Astrocyte (in vitro differentiated cells and primary cell): ENCODE measurements at regions not wholly inside any gene's neighbourhood (a gene's known extent, or its start where the extent isn't known, plus 50 kb on each side); places are given as distances from the start of the nearest gene placed in this dataset.
A peak's percentile ranks its signal among the peaks of the same experiment; 100 is the strongest.

ENCODE experiments used
- DNase-seq: peaks from one replicate; pipeline ENCODE4 v3.0.0-alpha.2; 2010; ENCODE audit warnings: low read depth
- FAIRE-seq: peaks from 2 replicates; lab custom pipeline; 2011; peaks lifted over from hg19 to GRCh38; lab: Jason Lieb, UNC
- H2AFZ ChIP-seq: 2 replicates; pipeline ENCODE4 v1.6.0; 2012; ENCODE audit warnings: low read depth, low read length, inconsistent platforms
- H3K27ac ChIP-seq: 2 replicates; pipeline ENCODE4 v1.5.1; 2011; ENCODE audit warnings: low read depth, low read length, inconsistent platforms
- H3K27me3 ChIP-seq: 2 replicates; pipeline ENCODE4 v1.6.0; 2011; ENCODE audit warnings: low read length, inconsistent platforms; ENCODE audit not compliant: insufficient read depth
- H3K36me3 ChIP-seq: 2 replicates; pipeline ENCODE4 v1.5.1; 2011; ENCODE audit warnings: low read length, inconsistent platforms; ENCODE audit not compliant: insufficient read depth
- H3K4me1 ChIP-seq: 2 replicates; pipeline ENCODE4 v1.5.1; 2011; ENCODE audit warnings: low read length, inconsistent platforms; ENCODE audit not compliant: insufficient read depth
- H3K4me2 ChIP-seq: 2 replicates; pipeline ENCODE4 v1.6.0; 2012; ENCODE audit warnings: low read length, inconsistent platforms
- H3K4me3 ChIP-seq: 2 replicates; pipeline ENCODE4 v1.5.1; 2011; ENCODE audit warnings: low read depth, mild to moderate bottlenecking, low read length, inconsistent platforms; ENCODE audit not compliant: insufficient read depth
- H3K79me2 ChIP-seq: 2 replicates; pipeline ENCODE4 v1.6.0; 2012; ENCODE audit warnings: mild to moderate bottlenecking, low read length, inconsistent platforms; ENCODE audit not compliant: insufficient read depth
- H3K9ac ChIP-seq: 2 replicates; pipeline ENCODE4 v1.6.0; 2012; ENCODE audit warnings: mild to moderate bottlenecking, low read length, inconsistent platforms
- H3K9me3 ChIP-seq: 2 replicates; pipeline ENCODE4 v1.5.1; 2012; ENCODE audit warnings: low read depth, mild to moderate bottlenecking, low read length, inconsistent platforms; ENCODE audit not compliant: insufficient read depth
- H4K20me1 ChIP-seq: 2 replicates; pipeline ENCODE4 v1.6.0; 2012; ENCODE audit warnings: low read length, inconsistent platforms; ENCODE audit not compliant: insufficient read depth
- H3K27ac Mint-ChIP-seq: one replicate; pipeline ENCODE4 v1.8.0; 2021; ENCODE audit warnings: mild to moderate bottlenecking, mixed read lengths; ENCODE audit not compliant: unreplicated experiment
- H3K27me3 Mint-ChIP-seq: one replicate; pipeline ENCODE4 v1.8.0; 2021; ENCODE audit warnings: low read depth, mixed read lengths; ENCODE audit not compliant: unreplicated experiment
- H3K36me3 Mint-ChIP-seq: one replicate; pipeline ENCODE4 v1.8.0; 2021; ENCODE audit warnings: low read depth, mixed read lengths; ENCODE audit not compliant: unreplicated experiment
- H3K4me1 Mint-ChIP-seq: one replicate; pipeline ENCODE4 v1.8.0; 2021; ENCODE audit warnings: low read depth, mixed read lengths; ENCODE audit not compliant: unreplicated experiment
- H3K4me3 Mint-ChIP-seq: one replicate; pipeline ENCODE4 v1.8.0; 2021; ENCODE audit warnings: mild to moderate bottlenecking, moderate library complexity, mixed read lengths; ENCODE audit not compliant: unreplicated experiment
- H3K9me3 Mint-ChIP-seq: one replicate; pipeline ENCODE4 v1.8.0; 2021; ENCODE audit warnings: mild to moderate bottlenecking, mixed read lengths; ENCODE audit not compliant: unreplicated experiment
- CTCF ChIP-seq: IDR thresholded peaks from 2 replicates; pipeline ENCODE4 v1.5.1; 2011; ENCODE audit warnings: low read depth, mild to moderate bottlenecking, inconsistent platforms, low read length, moderate library complexity; ENCODE audit not compliant: insufficient read depth
- EZH2 ChIP-seq: IDR thresholded peaks from 2 replicates; pipeline ENCODE4 v1.6.1; 2012; ENCODE audit warnings: mild to moderate bottlenecking, low read length, inconsistent platforms; ENCODE audit not compliant: insufficient read depth

- no peak overlapping the region for H3K4me3 Mint-ChIP-seq
- H3K36me3 ChIP-seq, result no peaks in the 10 kb centered on the region
- H3K4me3 ChIP-seq, result no peak overlapping the region
- no peaks in the 10 kb centered on the region for H3K9me3 Mint-ChIP-seq
- no peaks in the 10 kb centered on the region for H3K79me2 ChIP-seq
- no peaks in the 10 kb centered on the region for H3K27me3 ChIP-seq
- no peak overlapping the region for H3K9ac ChIP-seq
- no peak overlapping the region for H2AFZ ChIP-seq
- H3K4me2 ChIP-seq, result no peak overlapping the region
- H3K4me1 Mint-ChIP-seq, result no peaks in the 10 kb centered on the region
- FAIRE-seq (peak; percentile 23), DNase-seq (peak; percentile 16)
- no peaks in the 10 kb centered on the region for H3K4me1 ChIP-seq
- H3K36me3 Mint-ChIP-seq, result no peaks in the 10 kb centered on the region
- TF ChIP-seq CTCF (no peak), EZH2 (no peak)
- H3K9me3 ChIP-seq, result no peaks in the 10 kb centered on the region
- peaks cover 3% of the 10 kb centered on the region for H3K27me3 Mint-ChIP-seq
- H3K27ac Mint-ChIP-seq, result peak overlapping the region; percentile 50
- no peak overlapping the region for H3K27ac ChIP-seq
- H4K20me1 ChIP-seq, result no peaks in the 10 kb centered on the region
These were observed 234.1 kb upstream of the ID2 start for GRCh38 chr2:8447610-8448221.

DNA sequence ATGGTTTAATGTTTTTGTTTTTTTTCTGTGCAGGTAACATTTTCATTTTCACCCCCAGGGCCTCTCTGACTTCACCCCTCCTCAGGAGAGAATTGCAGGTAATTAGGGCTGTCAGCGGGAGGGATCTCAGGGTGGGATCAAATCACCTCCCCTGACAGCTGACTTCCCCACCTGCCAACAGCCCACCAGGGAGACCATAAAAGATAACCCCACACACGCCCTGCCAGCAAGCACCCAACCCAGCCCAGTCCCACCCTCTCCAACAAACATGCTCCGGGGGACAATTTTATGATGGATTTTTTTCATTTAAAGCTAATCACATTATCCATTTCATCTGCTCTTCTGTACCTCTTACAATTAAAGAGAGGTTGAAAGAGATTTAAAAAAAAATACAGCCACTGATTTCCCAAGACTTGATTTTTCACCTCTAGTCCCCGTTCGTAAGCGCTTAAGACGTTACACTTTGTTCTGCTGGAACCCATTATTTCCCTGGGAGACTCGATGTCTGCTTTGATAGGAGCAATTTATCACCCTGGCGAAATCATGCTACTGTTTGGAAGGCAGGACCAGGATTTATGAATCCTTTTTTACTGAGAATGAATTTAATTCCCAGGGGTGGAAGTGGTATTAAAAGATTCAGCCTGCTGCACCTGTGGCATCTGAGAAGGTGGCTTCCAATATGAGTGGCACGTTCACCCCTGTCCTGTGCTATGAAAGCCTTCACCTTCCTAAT is 232.9 kb upstream of the ID2 start:
- H3K4me1 Mint-ChIP-seq, result no peaks in the 10 kb centered on the region
- no peaks in the 10 kb centered on the region for H3K36me3 Mint-ChIP-seq
- Histone ChIP-seq H4K20me1 (no peaks in the 10 kb centered on the region), H3K4me3 (no peak overlapping the region), H3K27me3 (no peaks in the 10 kb centered on the region), H3K9ac (no peak overlapping the region), H3K4me1 (peaks cover 4% of the 10 kb centered on the region), H3K27ac (no peak overlapping the region), H3K4me2 (no peak overlapping the region), H3K79me2 (no peaks in the 10 kb centered on the region), H3K36me3 (no peaks in the 10 kb centered on the region), H2AFZ (no peak overlapping the region), H3K9me3 (no peaks in the 10 kb centered on the region)
- no peak for TF ChIP-seq EZH2
- TF ChIP-seq CTCF, result no peak
- no peak overlapping the region for H3K27ac Mint-ChIP-seq
- no peaks in the 10 kb centered on the region for H3K9me3 Mint-ChIP-seq
- DNase-seq (no peak), FAIRE-seq (no peak)
- peaks cover 7% of the 10 kb centered on the region for H3K27me3 Mint-ChIP-seq
- no peak overlapping the region for H3K4me3 Mint-ChIP-seq

DNA sequence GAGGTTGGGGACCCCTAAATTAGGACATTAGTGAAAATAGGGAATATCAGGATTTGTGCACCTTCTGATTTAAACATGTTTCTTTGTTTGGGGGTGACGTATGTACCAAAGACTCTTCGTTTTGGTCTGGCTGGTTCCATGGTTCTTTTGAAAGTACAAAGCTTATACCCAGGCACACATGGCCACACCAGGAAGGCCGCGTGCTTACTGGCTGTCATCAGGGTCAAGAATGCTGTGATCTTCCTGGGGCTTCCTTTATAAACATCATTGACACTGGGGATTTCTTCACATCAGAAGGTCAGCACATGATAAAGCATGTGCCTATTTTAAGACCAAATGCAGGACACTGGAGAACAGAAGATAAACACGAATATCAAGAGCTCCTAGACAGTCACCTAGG is 230.6 kb upstream of the ID2 start:
- Histone ChIP-seq H3K9me3 (no peaks in the 10 kb centered on the region), H3K9ac (no peak overlapping the region), H4K20me1 (no peaks in the 10 kb centered on the region), H3K4me1 (peaks cover 4% of the 10 kb centered on the region), H3K27ac (no peak overlapping the region), H3K79me2 (no peaks in the 10 kb centered on the region), H3K4me2 (no peak overlapping the region), H3K4me3 (no peak overlapping the region), H3K36me3 (no peaks in the 10 kb centered on the region), H2AFZ (no peak overlapping the region), H3K27me3 (no peaks in the 10 kb centered on the region)
- H3K27ac Mint-ChIP-seq, result no peak overlapping the region
- peaks cover 2% of the 10 kb centered on the region for H3K36me3 Mint-ChIP-seq
- TF ChIP-seq EZH2 (no peak), CTCF (no peak)
- FAIRE-seq (no peak), DNase-seq (no peak)
- H3K4me1 Mint-ChIP-seq, result no peaks in the 10 kb centered on the region
- H3K4me3 Mint-ChIP-seq, result no peak overlapping the region
- no peaks in the 10 kb centered on the region for H3K9me3 Mint-ChIP-seq
- peaks cover 12% of the 10 kb centered on the region for H3K27me3 Mint-ChIP-seq
